ENCODE measurements at regions not wholly inside any gene's neighbourhood (a gene's known extent, or its start where the extent isn't known, plus 50 kb on each side); places are given as distances from the start of the nearest gene placed in this dataset.

DNA sequence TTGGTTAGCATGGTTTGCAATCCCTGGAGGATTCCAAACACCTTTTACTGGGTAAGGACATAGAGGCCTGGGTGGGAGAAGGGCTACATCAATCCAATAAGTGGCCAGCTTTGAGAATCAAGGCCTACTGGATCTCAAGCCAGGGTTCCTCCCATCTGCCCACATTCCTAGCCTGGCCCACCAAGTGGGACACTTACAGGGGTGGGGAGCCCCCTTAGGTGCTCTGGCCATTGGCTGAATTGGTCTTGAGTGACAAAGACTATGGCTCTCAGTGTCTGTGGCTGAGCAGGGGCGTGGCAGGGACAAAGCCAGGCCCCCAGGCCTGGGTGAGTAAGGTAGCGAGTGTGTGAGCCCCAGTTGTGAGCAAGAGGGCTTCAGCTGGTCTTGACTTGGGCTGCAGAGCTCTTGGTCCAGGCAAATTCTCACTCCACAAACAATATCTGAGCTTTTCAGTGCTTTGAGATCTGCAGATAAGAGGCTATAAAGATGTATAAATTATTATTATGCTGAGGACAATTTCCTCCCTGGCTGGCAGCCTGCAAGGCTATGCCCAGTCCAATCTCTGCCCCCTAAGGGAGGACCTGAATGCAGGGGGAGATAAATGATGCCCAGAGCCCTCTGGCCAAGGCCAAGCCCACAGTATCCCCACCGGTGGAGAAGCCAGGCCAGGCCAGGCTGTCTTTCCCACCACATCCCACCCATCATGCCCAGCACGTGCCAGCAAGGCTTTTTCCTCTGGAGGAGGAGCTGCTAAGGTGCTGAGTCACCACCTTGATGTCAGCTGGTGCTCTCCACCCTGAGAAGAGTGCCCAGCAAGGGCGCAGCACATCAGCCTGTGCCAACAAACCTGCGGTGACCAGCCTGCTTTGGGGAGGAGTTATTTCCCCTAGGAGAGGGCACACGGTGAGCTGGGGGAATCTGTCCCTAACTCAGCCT lies 80.7 kb upstream of the DUSP5 start:
- DNase-seq, result no peak

GRCh38 chr10:110418218-110418617 lies 79.5 kb upstream of the DUSP5 start:
- DNase-seq, result no peak

DNA sequence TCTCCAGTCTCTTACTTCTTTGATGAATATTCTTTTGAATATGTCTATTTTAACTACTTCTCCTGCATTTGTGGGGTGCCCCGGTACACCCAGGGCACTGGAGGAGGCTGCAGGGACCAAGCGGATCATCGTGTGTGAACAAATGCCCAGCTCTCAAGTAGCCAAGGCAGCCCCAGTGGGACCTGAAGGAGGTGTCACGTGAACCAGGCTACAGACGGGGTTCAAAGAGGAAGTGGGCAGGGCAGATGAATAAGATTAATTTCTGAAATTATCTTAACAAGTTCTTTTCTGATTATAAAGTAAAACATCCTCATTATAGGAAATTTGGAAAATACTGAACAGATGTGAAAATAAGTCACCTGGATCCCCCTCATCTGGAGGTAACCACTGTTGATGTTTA lies 78.4 kb upstream of the DUSP5 start:
- DNase-seq, result no peak

- DNase-seq, result no peak
These were observed 77.1 kb upstream of the DUSP5 start for GRCh38 chr10:110420401-110421193.

DNA sequence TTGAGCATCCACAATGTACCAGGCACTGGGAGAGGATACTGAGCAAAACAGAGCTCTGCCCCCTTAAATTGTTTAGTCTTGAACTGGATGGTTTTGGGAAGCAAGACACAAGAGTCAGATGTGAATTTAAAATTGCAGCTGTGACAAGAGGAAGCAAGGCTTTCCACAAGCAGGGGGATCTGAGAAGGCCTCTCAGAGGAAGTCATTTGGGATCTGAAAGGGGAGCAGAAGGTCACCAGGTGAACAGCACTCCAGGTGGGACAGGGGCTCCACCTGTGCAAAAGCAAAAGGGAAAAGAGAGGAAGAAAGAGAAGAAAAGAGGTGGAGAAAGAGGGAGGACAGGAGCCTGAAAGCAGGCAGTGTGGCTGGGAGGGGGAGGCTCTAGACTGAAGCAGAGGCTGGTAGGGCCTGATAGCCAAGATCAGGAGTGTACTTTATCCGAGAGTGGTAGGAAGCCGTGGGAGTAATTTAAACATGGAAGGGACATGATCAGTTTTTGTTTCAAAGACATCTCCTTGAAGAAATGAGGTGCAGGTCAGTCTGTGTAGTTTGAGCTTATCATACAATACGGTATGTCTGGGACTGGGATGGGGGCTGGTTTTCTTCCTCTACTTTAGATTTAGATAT lies 76.1 kb upstream of the DUSP5 start:
- DNase-seq, result no peak

DNA sequence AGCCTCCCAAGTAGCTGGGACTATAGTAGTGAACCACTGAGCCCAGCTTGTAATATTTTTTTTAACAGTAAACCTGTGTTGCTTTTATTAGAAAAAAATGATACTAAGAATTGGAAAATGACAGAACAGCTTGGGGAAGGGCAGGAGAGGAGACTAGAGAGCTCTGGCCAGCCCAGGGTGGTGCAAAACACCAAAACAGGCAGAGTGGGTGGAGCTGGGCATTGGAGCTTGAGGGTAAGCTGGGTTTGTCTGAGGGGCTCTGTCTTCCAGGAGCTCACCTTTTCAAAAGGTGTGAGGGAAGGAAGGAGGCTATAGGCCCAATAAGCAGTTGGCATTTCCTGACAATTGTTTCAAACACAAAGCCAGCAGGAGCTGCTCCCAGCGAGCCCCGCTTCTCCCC lies 75.2 kb upstream of the DUSP5 start:
- no peak for DNase-seq

DNA sequence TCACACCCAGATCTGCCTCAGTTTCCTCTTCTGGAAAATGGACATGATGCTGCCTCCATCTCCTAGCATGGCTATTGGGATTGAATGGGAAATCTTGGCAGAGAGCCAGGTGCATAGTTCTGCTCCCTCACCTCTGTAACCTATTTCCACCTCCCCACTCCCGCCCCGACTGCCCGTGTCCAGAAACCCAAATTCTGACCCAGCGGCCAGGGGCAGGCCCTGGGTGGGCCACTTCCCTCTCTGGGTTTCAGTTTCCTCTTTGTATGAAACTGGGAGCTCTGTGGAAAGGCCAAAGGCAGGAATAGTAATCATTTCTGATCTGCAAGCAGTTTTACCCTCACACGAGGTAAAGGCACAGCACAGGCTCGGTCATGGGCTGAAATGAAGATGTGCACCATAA lies 74.1 kb upstream of the DUSP5 start:
- no peak for DNase-seq

GRCh38 chr10:110425684-110426293 lies 71.9 kb upstream of the DUSP5 start:
- peak; percentile 70 for DNase-seq

- peak; percentile 47 for DNase-seq
These were observed 71.2 kb upstream of the DUSP5 start for GRCh38 chr10:110426294-110427181.

GRCh38 chr10:110429301-110429700 lies 68.4 kb upstream of the DUSP5 start:
- DNase-seq, result no peak

DNA sequence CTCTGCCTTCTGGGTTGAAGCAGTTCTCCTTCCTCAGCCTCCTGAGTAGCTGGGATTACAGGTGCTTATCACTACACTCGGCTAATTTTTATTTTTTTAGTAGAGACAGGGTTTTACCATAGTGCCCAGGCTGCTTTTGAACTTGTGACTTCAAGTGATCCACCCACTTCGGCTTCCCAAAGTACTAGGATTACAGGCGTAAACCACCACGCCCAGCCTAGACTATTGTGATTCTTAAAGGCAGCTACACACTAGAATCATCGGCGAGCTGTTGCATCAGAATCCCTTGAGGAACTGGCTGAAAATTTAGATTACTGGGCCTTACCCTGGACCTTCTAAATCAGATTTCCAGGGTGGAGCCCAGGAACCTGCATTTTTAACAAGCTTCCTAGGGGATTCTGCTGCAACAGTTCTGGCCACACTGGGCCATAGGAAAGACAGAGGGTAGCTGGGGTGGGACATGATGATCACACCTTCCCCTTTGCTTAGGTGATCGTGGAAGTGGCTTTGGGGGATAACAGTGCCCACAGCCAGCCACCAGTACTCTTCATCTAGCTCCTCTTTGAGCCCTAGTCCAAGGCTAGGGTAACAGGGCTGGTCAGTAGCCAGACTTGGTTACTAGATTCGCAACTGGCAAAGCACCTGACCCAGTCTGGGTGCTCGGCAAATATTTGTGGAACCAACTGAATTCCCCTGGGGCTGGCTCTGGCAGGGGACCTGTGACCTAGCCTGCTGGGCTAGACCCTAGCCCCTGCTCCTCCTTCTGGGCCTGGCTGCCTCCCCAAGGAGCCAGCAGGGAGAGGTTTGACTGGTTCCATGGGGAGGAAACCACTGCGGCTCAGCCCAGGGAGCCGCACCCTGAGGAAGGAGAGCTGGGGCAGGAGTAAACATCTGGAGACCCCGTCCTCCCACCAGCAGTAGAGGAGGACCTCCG lies 67.1 kb upstream of the DUSP5 start:
- no peak for DNase-seq

- no peak for DNase-seq
These were observed 66.0 kb upstream of the DUSP5 start for GRCh38 chr10:110431659-110432058.

DNA sequence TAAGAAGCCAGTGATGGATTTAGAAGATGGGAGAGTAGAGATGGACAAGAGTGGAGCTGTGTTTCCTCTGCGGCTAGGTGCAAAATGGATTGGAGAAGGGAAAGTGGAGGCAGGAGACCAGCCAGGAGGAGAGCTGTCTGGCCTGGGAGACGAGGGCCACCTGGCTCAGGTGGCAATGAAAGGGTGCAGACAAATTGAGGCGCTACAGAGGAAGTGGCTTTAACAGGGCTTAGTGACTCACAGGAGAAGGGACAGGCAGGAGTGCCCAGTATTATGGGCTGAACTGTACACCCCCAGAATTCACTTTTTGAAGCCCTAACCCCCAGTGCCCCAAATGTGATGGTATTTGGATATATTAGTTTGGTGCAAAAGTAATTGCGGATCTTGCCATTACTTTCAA lies 65.6 kb upstream of the DUSP5 start:
- DNase-seq, result no peak

- DNase-seq, result no peak
These were observed 64.7 kb upstream of the DUSP5 start for GRCh38 chr10:110432814-110433565.

GRCh38 chr10:110433740-110434139 lies 64.0 kb upstream of the DUSP5 start:
- DNase-seq, result no peak

GRCh38 chr10:110434489-110435096 lies 63.1 kb upstream of the DUSP5 start:
- DNase-seq, result no peak

DNA sequence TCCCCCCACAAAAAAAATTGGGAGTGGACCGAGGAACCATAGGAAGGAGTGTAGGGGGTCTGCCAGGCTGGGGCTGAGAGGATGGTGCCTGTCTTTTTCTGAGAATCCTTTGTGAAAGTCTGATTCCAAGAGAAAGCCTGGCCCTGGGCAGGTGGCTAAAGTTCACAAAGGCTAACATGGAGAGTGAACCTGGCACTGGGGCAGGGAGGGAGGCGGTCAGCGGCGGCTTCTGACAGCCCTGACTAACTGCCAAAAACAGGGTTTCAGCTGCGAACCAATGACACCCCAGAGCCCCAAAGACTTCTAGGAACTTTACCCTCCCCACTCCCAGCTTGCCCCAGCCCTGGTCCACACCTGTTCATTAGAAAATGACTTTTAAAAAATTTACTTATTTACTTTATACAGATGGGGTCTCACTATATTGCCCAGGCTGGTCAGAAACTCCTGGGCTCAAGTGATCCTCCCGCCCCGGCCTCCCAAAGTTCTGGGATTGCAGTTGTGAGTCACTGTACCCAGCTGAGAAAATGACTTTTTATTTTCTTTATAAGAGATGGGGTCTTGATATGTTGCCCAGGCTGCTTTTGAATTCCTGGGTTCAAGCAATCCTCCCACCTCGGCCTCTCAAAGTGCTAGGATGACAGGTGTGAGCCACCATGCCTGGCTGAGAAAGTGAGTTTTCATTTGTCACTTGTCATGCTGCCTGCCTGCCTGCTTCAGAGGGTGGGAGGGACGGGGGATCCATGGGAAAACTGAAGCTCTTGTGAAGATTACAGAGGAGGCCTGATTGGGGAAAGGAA lies 61.0 kb upstream of the DUSP5 start:
- no peak for DNase-seq

GRCh38 chr10:110437351-110437605 lies 60.4 kb upstream of the DUSP5 start:
- no peak for DNase-seq

DNA sequence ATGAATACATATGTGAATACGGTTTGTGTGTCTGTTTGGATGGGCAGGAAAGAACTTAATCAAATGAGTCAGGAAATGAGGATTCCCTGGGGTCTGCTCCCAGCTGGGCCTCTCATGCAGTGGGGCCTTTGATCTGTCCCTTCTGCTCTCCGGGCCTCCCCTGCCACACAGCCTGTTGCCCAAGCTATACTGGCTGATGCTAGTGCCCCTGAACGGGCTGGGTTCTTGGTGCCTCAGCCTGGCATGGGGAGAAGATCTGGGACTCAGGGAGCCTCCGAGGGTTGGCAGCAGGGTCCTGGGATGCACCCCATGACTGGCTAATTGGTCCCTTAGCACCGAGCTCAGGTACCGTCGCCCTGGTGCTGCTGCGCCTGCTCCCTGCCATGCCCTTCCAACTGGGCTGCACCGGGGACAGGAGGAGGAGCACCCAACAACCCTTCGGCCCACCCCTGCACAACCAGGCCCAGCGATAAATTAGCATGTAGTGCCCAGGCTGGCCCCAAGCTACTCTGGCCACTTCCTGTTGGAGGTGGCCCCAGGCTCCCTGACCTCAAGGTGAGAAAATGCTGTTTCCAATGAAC lies 59.9 kb upstream of the DUSP5 start:
- DNase-seq, result no peak
